NCI-H82 treated with DMSO at 0.1 percent for 48 hours (cell line): ENCODE measurements at regions not wholly inside any gene's neighbourhood (a gene's known extent, or its start where the extent isn't known, plus 50 kb on each side); places are given as distances from the start of the nearest gene placed in this dataset.

Source experiments
- DNase-seq: peaks from one replicate; lab custom pipeline; 2025; ENCODE audit not compliant: unreplicated experiment; lab: John Stamatoyannopoulos, UW

- DNase-seq, result no peak
Observed at GRCh38 chr4:13840502-13841190, 213.1 kb upstream of the BOD1L1 start.

GRCh38 chr4:13844740-13845139, 217.2 kb upstream of the BOD1L1 start:
- DNase-seq, result no peak

GRCh38 chr4:13849778-13850177, 222.3 kb upstream of the BOD1L1 start:
- DNase-seq, result no peak

- DNase-seq, result no peak
Observed at GRCh38 chr4:13851085-13851940, 223.8 kb upstream of the BOD1L1 start.

- no peak for DNase-seq
Observed at GRCh38 chr4:13852411-13852810, 224.9 kb upstream of the BOD1L1 start.

- no peak for DNase-seq
Observed at GRCh38 chr4:13856387-13856786, 228.9 kb upstream of the BOD1L1 start.

GRCh38 chr4:13857397-13857796, 229.9 kb upstream of the BOD1L1 start:
- DNase-seq, result no peak

- no peak for DNase-seq
Observed at GRCh38 chr4:13857800-13858199, 230.3 kb upstream of the BOD1L1 start.

GRCh38 chr4:13859423-13859822, 231.9 kb upstream of the BOD1L1 start:
- DNase-seq, result no peak

GRCh38 chr4:13860126-13860525, 232.6 kb upstream of the BOD1L1 start:
- DNase-seq, result no peak

- DNase-seq, result no peak
Observed at GRCh38 chr4:13865871-13866669, 238.5 kb upstream of the BOD1L1 start.

GRCh38 chr4:13866881-13867280, 239.4 kb upstream of the BOD1L1 start:
- DNase-seq, result no peak

GRCh38 chr4:13872155-13872554, 244.6 kb upstream of the BOD1L1 start:
- DNase-seq, result no peak

GRCh38 chr4:13872955-13873354, 245.4 kb upstream of the BOD1L1 start:
- no peak for DNase-seq

- no peak for DNase-seq
Observed at GRCh38 chr4:13875181-13875580, 247.7 kb upstream of the BOD1L1 start.

- DNase-seq, result no peak
Observed at GRCh38 chr4:13876131-13876530, 248.6 kb upstream of the BOD1L1 start.

- DNase-seq, result no peak
Observed at GRCh38 chr4:13876940-13877339, 249.4 kb upstream of the BOD1L1 start.

- no peak for DNase-seq
Observed at GRCh38 chr4:13877626-13878025, 250.1 kb upstream of the BOD1L1 start.

GRCh38 chr4:13881892-13882291, 254.4 kb upstream of the BOD1L1 start:
- DNase-seq, result no peak

- no peak for DNase-seq
Observed at GRCh38 chr4:13887010-13887409, 259.5 kb upstream of the BOD1L1 start.

- no peak for DNase-seq
Observed at GRCh38 chr4:13888112-13888511, 260.6 kb upstream of the BOD1L1 start.

- no peak for DNase-seq
Observed at GRCh38 chr4:13891544-13891939, 264.0 kb upstream of the BOD1L1 start.
